ENCODE measurements at regions not wholly inside any gene's neighbourhood (a gene's known extent, or its start where the extent isn't known, plus 50 kb on each side); places are given as distances from the start of the nearest gene placed in this dataset.
A peak's percentile ranks its signal among the peaks of the same experiment; 100 is the strongest.

DNA sequence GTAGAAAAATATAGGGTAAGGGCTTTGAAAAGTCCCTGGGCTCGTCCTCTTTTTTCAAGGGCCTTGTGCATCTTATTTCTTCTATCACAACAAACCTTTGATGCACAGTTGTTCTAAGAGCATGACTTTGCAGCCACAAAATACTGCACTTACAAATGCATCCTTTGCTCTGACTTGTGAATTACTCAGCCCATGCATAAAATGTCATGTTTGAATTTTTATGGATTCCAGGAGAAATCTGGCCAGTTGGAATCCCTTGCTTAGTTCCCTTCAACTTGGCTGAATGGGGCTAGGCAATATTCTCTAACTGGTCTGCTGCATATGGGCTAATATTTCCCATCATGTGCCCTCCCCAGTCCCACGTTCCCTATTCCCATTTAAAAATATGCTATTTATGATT is 523.9 kb upstream of the RGMA start:
- Histone ChIP-seq H3K9me3 (no peaks in the 10 kb centered on the region), H3K27ac (peak overlapping the region in 4 of 10 donors; percentile 56 to 79 (median 64)), H3K27me3 (no peaks in the 10 kb centered on the region), H3K36me3 (no peaks in the 10 kb centered on the region), H3K4me3 (no peak overlapping the region), H3K4me1 (peaks cover 0 to 13% (median 0%) of the 10 kb centered on the region in 9 donors)
- 56 to 70% methylated on average over 2 of the region's 2 CpGs for WGBS, 2 donors
- no peak for ATAC-seq
- DNase-seq, result no peak
- TF ChIP-seq, protein P1, sequence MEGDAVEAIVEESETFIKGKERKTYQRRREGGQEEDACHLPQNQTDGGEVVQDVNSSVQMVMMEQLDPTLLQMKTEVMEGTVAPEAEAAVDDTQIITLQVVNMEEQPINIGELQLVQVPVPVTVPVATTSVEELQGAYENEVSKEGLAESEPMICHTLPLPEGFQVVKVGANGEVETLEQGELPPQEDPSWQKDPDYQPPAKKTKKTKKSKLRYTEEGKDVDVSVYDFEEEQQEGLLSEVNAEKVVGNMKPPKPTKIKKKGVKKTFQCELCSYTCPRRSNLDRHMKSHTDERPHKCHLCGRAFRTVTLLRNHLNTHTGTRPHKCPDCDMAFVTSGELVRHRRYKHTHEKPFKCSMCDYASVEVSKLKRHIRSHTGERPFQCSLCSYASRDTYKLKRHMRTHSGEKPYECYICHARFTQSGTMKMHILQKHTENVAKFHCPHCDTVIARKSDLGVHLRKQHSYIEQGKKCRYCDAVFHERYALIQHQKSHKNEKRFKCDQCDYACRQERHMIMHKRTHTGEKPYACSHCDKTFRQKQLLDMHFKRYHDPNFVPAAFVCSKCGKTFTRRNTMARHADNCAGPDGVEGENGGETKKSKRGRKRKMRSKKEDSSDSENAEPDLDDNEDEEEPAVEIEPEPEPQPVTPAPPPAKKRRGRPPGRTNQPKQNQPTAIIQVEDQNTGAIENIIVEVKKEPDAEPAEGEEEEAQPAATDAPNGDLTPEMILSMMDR (IDR thresholded peaks at IDR 0.05), result no peak
- intact Hi-C loops (cut with DNase I), result loop anchor here in 3 of 10 donors (10.0 kb wide), 1 partner anchor 528 kb away; the partner anchor contains the start of gene RGMA (in 3 of the 3)

- Histone ChIP-seq H3K27me3 (peaks cover 0 to 5% (median 0%) of the 10 kb centered on the region in 7 donors), H3K9me3 (no peaks in the 10 kb centered on the region), H3K4me3 (no peak overlapping the region), H3K27ac (no peak overlapping the region), H3K4me1 (peaks cover 0 to 13% (median 0%) of the 10 kb centered on the region in 9 donors), H3K36me3 (no peaks in the 10 kb centered on the region)
- ATAC-seq (peak in 2 of 8 donors; percentile 17 to 27), DNase-seq (no peak)
- TF ChIP-seq, protein P1 (IDR thresholded peaks at IDR 0.05), result no peak
- intact Hi-C loops (cut with DNase I), result loop anchor here in 3 of 10 donors (10.0 kb wide), 1 partner anchor 526 kb away; the partner anchor contains the start of gene RGMA (in 3 of the 3)
- 85 to 89% methylated on average over 8 of the region's 8 CpGs for WGBS, 2 donors
These were observed 521.9 kb upstream of the RGMA start for GRCh38 chr15:93610944-93611343.

DNA sequence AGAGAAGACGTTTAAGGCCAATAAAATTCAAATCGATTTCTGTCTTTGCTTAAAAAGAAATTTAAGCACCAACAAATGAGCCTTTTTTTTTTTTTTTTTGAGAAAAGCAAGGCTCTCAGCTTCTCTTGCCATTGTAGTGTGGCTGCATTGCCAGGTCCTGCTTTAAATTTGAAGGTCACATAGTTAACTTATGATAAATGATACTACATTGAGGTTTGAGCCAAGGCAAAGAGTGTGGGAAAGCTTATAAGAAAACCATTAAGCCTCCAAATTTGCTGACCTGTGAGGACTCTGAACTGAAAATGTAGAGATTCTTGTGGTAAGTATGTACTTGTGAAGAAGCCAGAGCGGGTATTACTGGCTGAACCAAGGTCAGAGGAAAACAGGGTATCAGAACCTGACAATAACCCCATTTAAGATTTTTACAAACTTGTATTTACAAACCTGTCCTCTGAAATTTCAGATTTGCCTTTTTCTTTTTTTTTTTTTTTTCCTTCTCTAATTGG is 519.7 kb upstream of the RGMA start:
- ATAC-seq (no peak), DNase-seq (no peak)
- WGBS, 2 donors, result 78 to 84% methylated on average over 3 of the region's 3 CpGs
- Histone ChIP-seq H3K27me3 (peaks cover 0 to 8% (median 0%) of the 10 kb centered on the region in 7 donors), H3K36me3 (no peaks in the 10 kb centered on the region), H3K4me3 (no peak overlapping the region), H3K4me1 (peaks cover 0 to 5% (median 0%) of the 10 kb centered on the region in 9 donors), H3K9me3 (no peaks in the 10 kb centered on the region), H3K27ac (no peak overlapping the region)
- intact Hi-C loops (cut with DNase I), result no loop called here
- TF ChIP-seq, protein P1 (IDR thresholded peaks at IDR 0.05), result no peak

GRCh38 chr15:93603550-93603949 is 514.5 kb upstream of the RGMA start:
- TF ChIP-seq, protein P1 (IDR thresholded peaks at IDR 0.05), result no peak
- H3K4me3 ChIP-seq, result no peak overlapping the region
- H3K4me1 ChIP-seq, result no peaks in the 10 kb centered on the region
- no peaks in the 10 kb centered on the region for H3K36me3 ChIP-seq
- ATAC-seq (no peak), DNase-seq (no peak)
- H3K9me3 ChIP-seq, result no peaks in the 10 kb centered on the region
- no peak overlapping the region for H3K27ac ChIP-seq
- intact Hi-C loops (cut with DNase I), result no loop called here
- peaks cover 0 to 20% (median 0%) of the 10 kb centered on the region in 7 donors for H3K27me3 ChIP-seq
- WGBS, 2 donors, result 79 to 88% methylated on average over 2 of the region's 2 CpGs

Measured in heart right ventricle (tissue), 16 donors.